GM23338 (cell line): ENCODE measurements at regions not wholly inside any gene's neighbourhood (a gene's known extent, or its start where the extent isn't known, plus 50 kb on each side); places are given as distances from the start of the nearest gene placed in this dataset.

Experiments
- ATAC-seq: fragments of 200-7000 bp; cut with Tn5 transposase; 3 replicates; pipeline ENCODE4 v1.9.1; 2020
- DNase-seq: peaks from one replicate; pipeline ENCODE4 v3.0.0-alpha.2; 2015; ENCODE audit warnings: low spot score
- H2AFZ ChIP-seq: fragments of 200-600 bp; sonication (generic); 2 replicates; pipeline ENCODE4 v1.8.0; 2016; ENCODE audit warnings: antibody characterized with exemption, mild to moderate bottlenecking, moderate library complexity
- H3F3A ChIP-seq: fragments of 200-600 bp; sonication (generic); replicated peaks from 2 replicates; pipeline ENCODE4 v1.8.0; 2017; ENCODE audit warnings: antibody characterized with exemption, mixed run types, low read depth
- H3K27ac ChIP-seq: fragments of 200-600 bp; sonication (generic); 2 replicates; pipeline ENCODE4 v1.6.1; 2016; ENCODE audit warnings: low read depth
- H3K27me3 ChIP-seq: fragments of 200-600 bp; sonication (generic); 2 replicates; pipeline ENCODE4 v1.8.0; 2016; ENCODE audit warnings: mild to moderate bottlenecking, mixed run types, moderate library complexity; ENCODE audit not compliant: insufficient read depth
- H3K36me3 ChIP-seq: fragments of 200-600 bp; sonication (generic); 2 replicates; pipeline ENCODE4 v1.8.0; 2016; ENCODE audit warnings: mild to moderate bottlenecking; ENCODE audit not compliant: insufficient read depth
- H3K4me1 ChIP-seq: fragments of 200-600 bp; sonication (generic); 2 replicates; pipeline ENCODE4 v1.8.0; 2016; ENCODE audit warnings: mild to moderate bottlenecking, moderate library complexity; ENCODE audit not compliant: insufficient read depth
- H3K4me2 ChIP-seq: fragments of 200-600 bp; sonication (generic); 2 replicates; pipeline ENCODE4 v1.7.1; 2017; ENCODE audit warnings: mixed run types
- H3K4me3 ChIP-seq: fragments of 200-600 bp; sonication (generic); 2 replicates; pipeline ENCODE4 v1.6.1; 2016; ENCODE audit warnings: mixed run types
- H3K79me2 ChIP-seq: fragments of 200-600 bp; sonication (generic); replicated peaks from 2 replicates; pipeline ENCODE4 v1.8.0; 2017; ENCODE audit warnings: mild to moderate bottlenecking; ENCODE audit not compliant: insufficient read depth
- H3K9me2 ChIP-seq: fragments of 200-600 bp; sonication (generic); 2 replicates; pipeline ENCODE4 v1.8.0; 2017; ENCODE audit not compliant: insufficient read depth
- H4K20me1 ChIP-seq: fragments of 200-600 bp; sonication (generic); replicated peaks from 2 replicates; pipeline ENCODE4 v1.8.0; 2017; ENCODE audit warnings: mild to moderate bottlenecking; ENCODE audit not compliant: insufficient read depth
- H3K27ac Mint-ChIP-seq: 2 replicates; pipeline ENCODE4 v1.8.0; 2020; ENCODE audit warnings: inconsistent platforms, mild to moderate bottlenecking, moderate library complexity, mixed read lengths
- H3K27me3 Mint-ChIP-seq: 3 replicates; pipeline ENCODE4 v1.8.0; 2022; ENCODE audit warnings: low read depth, mild to moderate bottlenecking, moderate library complexity, mixed read lengths, inconsistent platforms; ENCODE audit not compliant: insufficient read depth, poor library complexity
- H3K36me3 Mint-ChIP-seq: 3 replicates; pipeline ENCODE4 v1.8.0; 2021; ENCODE audit warnings: low read depth, mild to moderate bottlenecking, inconsistent platforms, moderate library complexity, mixed read lengths
- H3K4me1 Mint-ChIP-seq: 3 replicates; pipeline ENCODE4 v1.8.0; 2020; ENCODE audit warnings: mild to moderate bottlenecking, inconsistent platforms, mixed read lengths
- H3K4me3 Mint-ChIP-seq: 3 replicates; pipeline ENCODE4 v1.8.0; 2021; ENCODE audit warnings: moderate library complexity, mild to moderate bottlenecking, inconsistent platforms, mixed read lengths
- H3K9me3 Mint-ChIP-seq: 3 replicates; pipeline ENCODE4 v1.8.0; 2020; ENCODE audit warnings: moderate library complexity, mild to moderate bottlenecking, inconsistent platforms, mixed read lengths
- CREB1 ChIP-seq: fragments of 250-450 bp; sonication (Bioruptor Pico); IDR thresholded peaks from 2 replicates; pipeline ENCODE4 v1.5.0; 2020; ENCODE audit warnings: low read depth, mild to moderate bottlenecking, moderate library complexity
- CTCF ChIP-seq, 2 experiments: fragments of 200-600 bp in 1 of 2; sonication (generic) in 1 of 2; conservative IDR thresholded peaks; 2 replicates each; pipeline versions ENCODE4 v1.5.1 to v1.6.1; 2016 to 2017; ENCODE audit warnings: antibody characterized with exemption in 2 of 2, low read depth in 2 of 2, mild to moderate bottlenecking in 2 of 2, moderate library complexity in 1 of 2
- EZH2 ChIP-seq: fragments of 200-600 bp; sonication (generic); IDR thresholded peaks from one replicate; pipeline ENCODE4 v1.8.0; 2017; ENCODE audit warnings: antibody characterized with exemption, mild to moderate bottlenecking, low read depth; ENCODE audit not compliant: unreplicated experiment
- EZH2phosphoT487 ChIP-seq: fragments of 200-600 bp; sonication (generic); IDR thresholded peaks from one replicate; pipeline ENCODE4 v1.8.1; 2018; ENCODE audit warnings: antibody characterized with exemption; ENCODE audit not compliant: unreplicated experiment
- JUNB ChIP-seq: IDR thresholded peaks from one replicate; pipeline ENCODE4 v1.6.1; 2016; ENCODE audit warnings: antibody characterized with exemption; ENCODE audit not compliant: unreplicated experiment
- NANOG ChIP-seq: IDR thresholded peaks from 2 replicates; pipeline ENCODE4 v1.6.1; 2016; ENCODE audit warnings: antibody characterized with exemption, borderline replicate concordance
- POLR2AphosphoS5 ChIP-seq: IDR thresholded peaks from 2 replicates; pipeline ENCODE4 v1.6.1; 2016; ENCODE audit warnings: antibody characterized with exemption, low read depth
- REST ChIP-seq: IDR thresholded peaks from one replicate; pipeline ENCODE4 v1.6.1; 2018; ENCODE audit warnings: antibody characterized with exemption; ENCODE audit not compliant: unreplicated experiment
- STAT1 ChIP-seq: IDR thresholded peaks from one replicate; pipeline ENCODE4 v1.6.1; 2016; ENCODE audit warnings: antibody characterized with exemption; ENCODE audit not compliant: unreplicated experiment
- ZNF331 ChIP-seq: fragments of 250-450 bp; sonication (Bioruptor Pico); IDR thresholded peaks from 2 replicates; pipeline ENCODE4 v1.5.0; 2020; ENCODE audit warnings: low read depth, mild to moderate bottlenecking, moderate library complexity
- TF ChIP-seq, protein P1 (sequence below): fragments of 250-450 bp; sonication (Bioruptor Pico); IDR thresholded peaks from 2 replicates; pipeline ENCODE4 v1.5.0; 2020; ENCODE audit warnings: mild to moderate bottlenecking, moderate library complexity

- TF ChIP-seq, protein P1, sequence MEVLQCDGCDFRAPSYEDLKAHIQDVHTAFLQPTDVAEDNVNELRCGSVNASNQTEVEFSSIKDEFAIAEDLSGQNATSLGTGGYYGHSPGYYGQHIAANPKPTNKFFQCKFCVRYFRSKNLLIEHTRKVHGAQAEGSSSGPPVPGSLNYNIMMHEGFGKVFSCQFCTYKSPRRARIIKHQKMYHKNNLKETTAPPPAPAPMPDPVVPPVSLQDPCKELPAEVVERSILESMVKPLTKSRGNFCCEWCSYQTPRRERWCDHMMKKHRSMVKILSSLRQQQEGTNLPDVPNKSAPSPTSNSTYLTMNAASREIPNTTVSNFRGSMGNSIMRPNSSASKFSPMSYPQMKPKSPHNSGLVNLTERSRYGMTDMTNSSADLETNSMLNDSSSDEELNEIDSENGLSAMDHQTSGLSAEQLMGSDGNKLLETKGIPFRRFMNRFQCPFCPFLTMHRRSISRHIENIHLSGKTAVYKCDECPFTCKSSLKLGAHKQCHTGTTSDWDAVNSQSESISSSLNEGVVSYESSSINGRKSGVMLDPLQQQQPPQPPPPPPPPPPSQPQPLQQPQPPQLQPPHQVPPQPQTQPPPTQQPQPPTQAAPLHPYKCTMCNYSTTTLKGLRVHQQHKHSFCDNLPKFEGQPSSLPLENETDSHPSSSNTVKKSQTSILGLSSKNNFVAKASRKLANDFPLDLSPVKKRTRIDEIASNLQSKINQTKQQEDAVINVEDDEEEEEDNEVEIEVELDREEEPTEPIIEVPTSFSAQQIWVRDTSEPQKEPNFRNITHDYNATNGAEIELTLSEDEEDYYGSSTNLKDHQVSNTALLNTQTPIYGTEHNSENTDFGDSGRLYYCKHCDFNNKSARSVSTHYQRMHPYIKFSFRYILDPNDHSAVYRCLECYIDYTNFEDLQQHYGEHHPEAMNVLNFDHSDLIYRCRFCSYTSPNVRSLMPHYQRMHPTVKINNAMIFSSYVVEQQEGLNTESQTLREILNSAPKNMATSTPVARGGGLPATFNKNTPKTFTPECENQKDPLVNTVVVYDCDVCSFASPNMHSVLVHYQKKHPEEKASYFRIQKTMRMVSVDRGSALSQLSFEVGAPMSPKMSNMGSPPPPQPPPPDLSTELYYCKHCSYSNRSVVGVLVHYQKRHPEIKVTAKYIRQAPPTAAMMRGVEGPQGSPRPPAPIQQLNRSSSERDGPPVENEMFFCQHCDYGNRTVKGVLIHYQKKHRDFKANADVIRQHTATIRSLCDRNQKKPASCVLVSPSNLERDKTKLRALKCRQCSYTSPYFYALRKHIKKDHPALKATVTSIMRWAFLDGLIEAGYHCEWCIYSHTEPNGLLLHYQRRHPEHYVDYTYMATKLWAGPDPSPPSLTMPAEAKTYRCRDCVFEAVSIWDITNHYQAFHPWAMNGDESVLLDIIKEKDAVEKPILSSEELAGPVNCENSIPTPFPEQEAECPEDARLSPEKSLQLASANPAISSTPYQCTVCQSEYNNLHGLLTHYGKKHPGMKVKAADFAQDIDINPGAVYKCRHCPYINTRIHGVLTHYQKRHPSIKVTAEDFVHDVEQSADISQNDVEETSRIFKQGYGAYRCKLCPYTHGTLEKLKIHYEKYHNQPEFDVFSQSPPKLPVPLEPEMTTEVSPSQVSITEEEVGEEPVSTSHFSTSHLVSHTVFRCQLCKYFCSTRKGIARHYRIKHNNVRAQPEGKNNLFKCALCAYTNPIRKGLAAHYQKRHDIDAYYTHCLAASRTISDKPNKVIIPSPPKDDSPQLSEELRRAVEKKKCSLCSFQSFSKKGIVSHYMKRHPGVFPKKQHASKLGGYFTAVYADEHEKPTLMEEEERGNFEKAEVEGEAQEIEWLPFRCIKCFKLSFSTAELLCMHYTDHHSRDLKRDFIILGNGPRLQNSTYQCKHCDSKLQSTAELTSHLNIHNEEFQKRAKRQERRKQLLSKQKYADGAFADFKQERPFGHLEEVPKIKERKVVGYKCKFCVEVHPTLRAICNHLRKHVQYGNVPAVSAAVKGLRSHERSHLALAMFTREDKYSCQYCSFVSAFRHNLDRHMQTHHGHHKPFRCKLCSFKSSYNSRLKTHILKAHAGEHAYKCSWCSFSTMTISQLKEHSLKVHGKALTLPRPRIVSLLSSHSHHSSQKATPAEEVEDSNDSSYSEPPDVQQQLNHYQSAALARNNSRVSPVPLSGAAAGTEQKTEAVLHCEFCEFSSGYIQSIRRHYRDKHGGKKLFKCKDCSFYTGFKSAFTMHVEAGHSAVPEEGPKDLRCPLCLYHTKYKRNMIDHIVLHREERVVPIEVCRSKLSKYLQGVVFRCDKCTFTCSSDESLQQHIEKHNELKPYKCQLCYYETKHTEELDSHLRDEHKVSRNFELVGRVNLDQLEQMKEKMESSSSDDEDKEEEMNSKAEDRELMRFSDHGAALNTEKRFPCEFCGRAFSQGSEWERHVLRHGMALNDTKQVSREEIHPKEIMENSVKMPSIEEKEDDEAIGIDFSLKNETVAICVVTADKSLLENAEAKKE (CRISPR knock-in tag): no peak
- TF ChIP-seq ZNF331 (CRISPR knock-in tag) (no peak), STAT1 (no peak)
These were observed 193.8 kb downstream of the CNTN3 start (continued) for GRCh38 chr3:74420538-74421124.

DNA sequence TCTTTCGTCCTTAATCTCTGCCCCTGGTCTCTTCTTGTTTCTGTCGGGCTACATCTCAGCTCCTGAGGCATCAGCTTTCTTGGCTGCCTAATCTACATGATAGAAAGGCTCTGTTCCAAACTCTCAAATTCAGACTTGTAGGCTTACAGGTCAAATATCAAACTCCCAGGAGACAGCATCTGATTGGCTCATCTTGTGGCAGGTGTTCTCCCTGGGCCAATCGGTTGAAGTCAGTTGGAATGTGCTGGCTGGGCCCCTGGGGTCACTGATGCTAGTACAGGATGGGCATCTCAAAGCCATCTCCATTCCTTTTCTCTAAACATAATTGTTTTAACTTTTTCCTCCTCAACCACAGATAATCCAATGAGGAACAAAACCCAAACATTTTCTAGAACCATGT, 198.7 kb downstream of the CNTN3 start:
- Mint-ChIP-seq H3K9me3 (no peaks in the 10 kb centered on the region), H3K36me3 (no peaks in the 10 kb centered on the region), H3K27me3 (peaks cover 1% of the 10 kb centered on the region), H3K27ac (no peak overlapping the region), H3K4me1 (peaks cover 32% of the 10 kb centered on the region), H3K4me3 (no peak overlapping the region)
- no peaks in the 10 kb centered on the region for H3K27me3 ChIP-seq
- no peaks in the 10 kb centered on the region for H3K79me2 ChIP-seq
- no peak overlapping the region for H2AFZ ChIP-seq
- ATAC-seq (peak; percentile 87), DNase-seq (peak; percentile 57)
- H3F3A ChIP-seq: no peaks in the 10 kb centered on the region
- no peak overlapping the region for H3K27ac ChIP-seq
- no peak overlapping the region for H3K4me2 ChIP-seq
- H3K4me1 ChIP-seq: peaks cover 37% of the 10 kb centered on the region
- no peak overlapping the region for H3K4me3 ChIP-seq
- H4K20me1 ChIP-seq: no peaks in the 10 kb centered on the region
- H3K9me2 ChIP-seq: no peaks in the 10 kb centered on the region; the same call in 1 of the 2 replicates
- H3K36me3 ChIP-seq: no peaks in the 10 kb centered on the region
- TF ChIP-seq ZNF331 (CRISPR knock-in tag): no peak
- TF ChIP-seq NANOG: no peak
- no peak for TF ChIP-seq EZH2
- no peak for TF ChIP-seq EZH2phosphoT487
- TF ChIP-seq CREB1 (CRISPR knock-in tag): no peak
- no peak for TF ChIP-seq POLR2AphosphoS5
- TF ChIP-seq JUNB: no peak
- TF ChIP-seq STAT1: no peak
- TF ChIP-seq REST: no peak
- TF ChIP-seq CTCF (conservative IDR thresholded peaks at IDR 0.05; ENCODE audit: low read depth in 2 of 2): no peak
